SK-N-SH (cell line): ENCODE measurements at regions not wholly inside any gene's neighbourhood (a gene's known extent, or its start where the extent isn't known, plus 50 kb on each side); places are given as distances from the start of the nearest gene placed in this dataset.

Source experiments
- CTCF ChIA-PET: fragments of 300-600, 350-600 bp; formaldehyde crosslinking; extraction: SDS; loops from one replicate; lab custom pipeline; 2021; lab: Yijun Ruan, JAX
- POLR2A ChIA-PET: fragments of 350-600 bp; sonication (Branson Sonifier 250); formaldehyde crosslinking; extraction: SDS; loops from one replicate; lab custom pipeline; 2020; ENCODE audit warnings: antibody characterized with exemption, inconsistent platforms; lab: Yijun Ruan, JAX
- DNase-seq: peaks from one replicate; pipeline ENCODE4 v3.0.0; 2012
- H2AFZ ChIP-seq: fragments of 200-600 bp; sonication (generic); 2 replicates; pipeline ENCODE4 v1.8.1; 2016; ENCODE audit warnings: antibody characterized with exemption, mild to moderate bottlenecking, low read depth
- H3F3A ChIP-seq: fragments of 200-600 bp; sonication (generic); replicated peaks from 2 replicates; pipeline ENCODE3; 2016; ENCODE audit warnings: antibody characterized with exemption, mild to moderate bottlenecking; ENCODE audit not compliant: insufficient read depth
- H3K27ac ChIP-seq, 2 experiments: fragments of 200-500 bp in 1 of 2; fragments of 200-600 bp in 1 of 2; sonication (Bioruptor generic) in 1 of 2; sonication (generic), shearing (Covaris generic) in 1 of 2; 2 replicates each; pipeline versions ENCODE4 v1.5.1 to v1.6.1; 2014 to 2016; ENCODE audit warnings: low read depth in 2 of 2, inconsistent platforms in 1 of 2, low read length in 1 of 2, mild to moderate bottlenecking in 1 of 2, mixed read lengths in 1 of 2
- H3K27me3 ChIP-seq: fragments of 200-600 bp; sonication (generic), shearing (Covaris generic); 2 replicates; pipeline ENCODE4 v1.6.1; 2016; ENCODE audit warnings: mixed run types; ENCODE audit not compliant: insufficient read depth
- H3K36me3 ChIP-seq, 2 experiments: fragments of 200-500 bp in 1 of 2; fragments of 200-600 bp in 1 of 2; sonication (Bioruptor generic) in 1 of 2; sonication (generic) in 1 of 2; replicated peaks in 1 of 2; 2 replicates each; pipeline versions ENCODE3 to v1.5.1; 2014 to 2016; ENCODE audit warnings: low read length in 1 of 2, mild to moderate bottlenecking in 1 of 2; ENCODE audit not compliant: insufficient read depth in 2 of 2, control insufficient read depth in 1 of 2
- H3K4me1 ChIP-seq, 2 experiments: fragments of 200-500 bp in 1 of 2; fragments of 200-600 bp in 1 of 2; sonication (Bioruptor generic) in 1 of 2; sonication (generic), shearing (Covaris generic) in 1 of 2; 2 replicates each; pipeline versions ENCODE4 v1.5.1 to v1.6.1; 2014 to 2016; ENCODE audit warnings: low read depth in 1 of 2, low read length in 1 of 2, mixed run types in 1 of 2; ENCODE audit not compliant: insufficient read depth in 2 of 2, control insufficient read depth in 1 of 2
- H3K4me2 ChIP-seq: fragments of 200-600 bp; sonication (generic), shearing (Covaris generic); 2 replicates; pipeline ENCODE4 v1.6.1; 2017; ENCODE audit warnings: mixed run types
- H3K4me3 ChIP-seq, 2 experiments: fragments of 200-500 bp in 1 of 2; fragments of 200-600 bp in 1 of 2; sonication (Bioruptor generic) in 1 of 2; sonication (generic), shearing (Covaris generic) in 1 of 2; 2 replicates each; pipeline versions ENCODE4 v1.5.1 to v1.8.1; 2014 to 2016; ENCODE audit warnings: low read depth in 2 of 2, inconsistent platforms in 1 of 2, low read length in 1 of 2, mild to moderate bottlenecking in 1 of 2, mixed read lengths in 1 of 2, moderate library complexity in 1 of 2
- H3K79me2 ChIP-seq: fragments of 200-600 bp; sonication (generic); 2 replicates; pipeline ENCODE4 v1.8.1; 2017; ENCODE audit warnings: mild to moderate bottlenecking; ENCODE audit not compliant: insufficient read depth
- H3K9ac ChIP-seq: fragments of 200-600 bp; sonication (generic); 2 replicates; pipeline ENCODE4 v1.6.1; 2017; ENCODE audit warnings: mixed run types
- H3K9me2 ChIP-seq: fragments of 200-600 bp; sonication (generic); 2 replicates; pipeline ENCODE4 v1.6.1; 2017; ENCODE audit warnings: mixed run types
- H3K9me3 ChIP-seq: fragments of 200-600 bp; sonication (generic); 2 replicates; pipeline ENCODE4 v1.6.1; 2017; ENCODE audit warnings: mixed run types, mild to moderate bottlenecking, moderate library complexity
- H4K20me1 ChIP-seq: fragments of 200-600 bp; sonication (generic); 2 replicates; pipeline ENCODE4 v1.6.1; 2017; ENCODE audit warnings: mild to moderate bottlenecking, mixed run types; ENCODE audit not compliant: insufficient read depth
- ELF1 ChIP-seq: IDR thresholded peaks from 2 replicates; pipeline ENCODE4 v1.4.0; 2012
- EP300 ChIP-seq, 2 experiments: IDR thresholded peaks; 2 replicates each; pipeline versions ENCODE4 v1.4.0 to v1.6.1; 2012; ENCODE audit warnings: borderline replicate concordance in 1 of 2, low read depth in 1 of 2, low read length in 1 of 2
- EZH2phosphoT487 ChIP-seq: fragments of 200-600 bp; sonication (generic); IDR thresholded peaks from 2 replicates; pipeline ENCODE4 v1.6.1; 2017; ENCODE audit warnings: low read depth, mixed run types, mild to moderate bottlenecking, antibody characterized with exemption, moderate library complexity, borderline replicate concordance
- FOSL2 ChIP-seq: IDR thresholded peaks from 2 replicates; pipeline ENCODE4 v1.4.0; 2012; ENCODE audit warnings: low read depth, mild to moderate bottlenecking, moderate library complexity, borderline replicate concordance
- GABPA ChIP-seq: IDR thresholded peaks from 2 replicates; pipeline ENCODE4 v1.4.0; 2012; ENCODE audit warnings: low read depth, mild to moderate bottlenecking
- GATA2 ChIP-seq: sonication (generic); formaldehyde crosslinking; IDR thresholded peaks from 2 replicates; pipeline ENCODE4 v1.5.0; 2020; ENCODE audit warnings: mild to moderate bottlenecking, missing genetic modification reagents
- JUND ChIP-seq: IDR thresholded peaks from 2 replicates; pipeline ENCODE4 v1.4.0; 2012
- MEF2A ChIP-seq: IDR thresholded peaks from 2 replicates; pipeline ENCODE4 v1.4.0; 2012; ENCODE audit warnings: low read depth, borderline replicate concordance
- MXI1 ChIP-seq: IDR thresholded peaks from 2 replicates; pipeline ENCODE4 v1.6.1; 2012; ENCODE audit warnings: mild to moderate bottlenecking, low read depth, low read length, improper control_type of control experiment
- NFIC ChIP-seq: IDR thresholded peaks from 2 replicates; pipeline ENCODE4 v1.4.0; 2012; ENCODE audit warnings: borderline replicate concordance
- NRF1 ChIP-seq: IDR thresholded peaks from 2 replicates; pipeline ENCODE4 v1.6.1; 2012; ENCODE audit warnings: low read depth, mild to moderate bottlenecking, low read length
- POLR2AphosphoS5 ChIP-seq: IDR thresholded peaks from 2 replicates; pipeline ENCODE4 v1.6.1; 2012; ENCODE audit warnings: low read depth, low read length
- RFX5 ChIP-seq: IDR thresholded peaks from 2 replicates; pipeline ENCODE4 v1.6.1; 2012; ENCODE audit warnings: mild to moderate bottlenecking, improper control_type of control experiment, low read length
- RXRA ChIP-seq: IDR thresholded peaks from 2 replicates; pipeline ENCODE4 v1.4.0; 2012; ENCODE audit warnings: low read depth, mild to moderate bottlenecking, borderline replicate concordance
- TAF1 ChIP-seq: IDR thresholded peaks from 2 replicates; pipeline ENCODE4 v1.6.1; 2012; ENCODE audit warnings: low read depth, mild to moderate bottlenecking, low read length, moderate library complexity, borderline replicate concordance
- TEAD4 ChIP-seq: IDR thresholded peaks from 2 replicates; pipeline ENCODE4 v1.4.0; 2012; ENCODE audit warnings: mild to moderate bottlenecking, borderline replicate concordance; ENCODE audit not compliant: insufficient read depth
- WGBS: methylation state at CpG from one replicate; pipeline ENCODE4 v1.1.6; 2017; ENCODE audit warnings: low lambda C conversion rate; 5-methylcytosine and 5-hydroxymethylcytosine counted together
- TF ChIP-seq, protein P1 (sequence below): fragments of 200-600 bp; sonication (generic); IDR thresholded peaks from 2 replicates; pipeline ENCODE4 v1.6.1; 2017; ENCODE audit warnings: antibody characterized with exemption, mild to moderate bottlenecking, moderate library complexity
- TF ChIP-seq, protein P2 (sequence below): IDR thresholded peaks from 2 replicates; pipeline ENCODE4 v1.4.0; 2012; ENCODE audit warnings: low read depth
- TF ChIP-seq, protein P3 (sequence below): IDR thresholded peaks from 2 replicates; pipeline ENCODE4 v1.4.0; 2012; ENCODE audit warnings: low read depth, borderline replicate concordance
- TF ChIP-seq, protein P4 (sequence below): IDR thresholded peaks from 2 replicates; pipeline ENCODE4; 2012

DNA sequence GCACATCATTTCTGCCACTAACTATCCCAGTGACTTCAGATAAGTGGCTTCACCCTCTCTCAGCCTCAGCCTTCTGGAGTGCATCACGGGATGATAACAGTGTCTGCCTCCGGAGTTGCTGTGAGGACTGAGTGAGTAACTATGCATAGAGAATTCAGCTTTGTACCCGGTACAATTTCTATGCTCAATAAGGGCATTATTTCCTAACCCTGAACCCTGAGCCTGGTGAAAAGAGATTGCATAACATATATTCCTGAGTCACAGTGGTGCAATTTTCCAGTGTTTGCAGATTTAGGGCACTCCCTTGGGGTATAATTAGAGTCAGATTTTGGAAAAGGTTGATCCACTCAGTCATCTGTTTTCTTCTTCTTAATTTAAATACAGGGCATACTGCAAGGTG is 181.1 kb downstream of the PTPN11 start:
- Histone ChIP-seq H3K79me2 (no peaks in the 10 kb centered on the region), H3F3A (no peaks in the 10 kb centered on the region), H3K9me3 (no peaks in the 10 kb centered on the region), H3K9me2 (no peaks in the 10 kb centered on the region), H3K27ac (no peak overlapping the region), H3K4me1 (no peaks in the 10 kb centered on the region), H3K4me3 (no peak overlapping the region), H4K20me1 (no peaks in the 10 kb centered on the region), H3K27me3 (no peaks in the 10 kb centered on the region), H2AFZ (no peak overlapping the region), H3K9ac (no peak overlapping the region), H3K36me3 (no peaks in the 10 kb centered on the region), H3K4me2 (no peak overlapping the region)
- WGBS: 33% methylated on average over 3 of the region's 3 CpGs
- TF ChIP-seq POLR2AphosphoS5 (no peak), EZH2phosphoT487 (no peak), NRF1 (no peak)
- TF ChIP-seq, protein P1, sequence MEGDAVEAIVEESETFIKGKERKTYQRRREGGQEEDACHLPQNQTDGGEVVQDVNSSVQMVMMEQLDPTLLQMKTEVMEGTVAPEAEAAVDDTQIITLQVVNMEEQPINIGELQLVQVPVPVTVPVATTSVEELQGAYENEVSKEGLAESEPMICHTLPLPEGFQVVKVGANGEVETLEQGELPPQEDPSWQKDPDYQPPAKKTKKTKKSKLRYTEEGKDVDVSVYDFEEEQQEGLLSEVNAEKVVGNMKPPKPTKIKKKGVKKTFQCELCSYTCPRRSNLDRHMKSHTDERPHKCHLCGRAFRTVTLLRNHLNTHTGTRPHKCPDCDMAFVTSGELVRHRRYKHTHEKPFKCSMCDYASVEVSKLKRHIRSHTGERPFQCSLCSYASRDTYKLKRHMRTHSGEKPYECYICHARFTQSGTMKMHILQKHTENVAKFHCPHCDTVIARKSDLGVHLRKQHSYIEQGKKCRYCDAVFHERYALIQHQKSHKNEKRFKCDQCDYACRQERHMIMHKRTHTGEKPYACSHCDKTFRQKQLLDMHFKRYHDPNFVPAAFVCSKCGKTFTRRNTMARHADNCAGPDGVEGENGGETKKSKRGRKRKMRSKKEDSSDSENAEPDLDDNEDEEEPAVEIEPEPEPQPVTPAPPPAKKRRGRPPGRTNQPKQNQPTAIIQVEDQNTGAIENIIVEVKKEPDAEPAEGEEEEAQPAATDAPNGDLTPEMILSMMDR: no peak
- CTCF ChIA-PET: no interaction called here
- POLR2A ChIA-PET: no interaction called here
- no peak for DNase-seq

DNA sequence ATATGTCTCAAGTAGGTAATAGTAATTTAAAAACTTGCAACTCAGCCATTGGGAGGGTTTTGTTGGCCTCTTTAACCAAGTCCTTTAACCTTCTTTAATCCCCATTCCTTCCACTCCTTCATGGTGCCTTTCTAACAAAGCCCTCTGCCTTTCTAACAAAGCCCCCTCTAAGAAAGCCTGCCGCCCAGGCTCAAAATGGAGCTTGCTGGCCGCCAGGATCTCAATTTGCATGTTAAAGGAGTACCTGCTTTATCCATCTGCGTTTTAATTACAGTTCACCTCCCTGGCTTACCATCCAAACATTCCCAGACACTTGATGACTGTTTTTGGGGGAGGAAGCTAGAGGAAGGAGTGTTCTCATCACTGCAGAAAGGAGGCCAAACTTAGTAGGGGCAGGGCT is 183.4 kb downstream of the PTPN11 start:
- no peak overlapping the region for H3K4me2 ChIP-seq
- no peaks in the 10 kb centered on the region for H3F3A ChIP-seq
- CTCF ChIA-PET: no interaction called here
- no peak overlapping the region for H2AFZ ChIP-seq
- no peak overlapping the region for H3K4me3 ChIP-seq
- no peak for DNase-seq
- no peaks in the 10 kb centered on the region for H3K4me1 ChIP-seq
- H3K79me2 ChIP-seq: no peaks in the 10 kb centered on the region
- no peaks in the 10 kb centered on the region for H3K27me3 ChIP-seq
- H3K36me3 ChIP-seq: no peaks in the 10 kb centered on the region
- no peak overlapping the region for H3K9ac ChIP-seq
- POLR2A ChIA-PET: no interaction called here
- no peaks in the 10 kb centered on the region for H3K9me3 ChIP-seq
- no peak for TF ChIP-seq EZH2phosphoT487
- TF ChIP-seq EP300 (IDR thresholded peaks at IDR 0.05; ENCODE audit: borderline replicate concordance in 1 of 2, low read depth in 1 of 2, low read length in 1 of 2): no peak
- TF ChIP-seq, protein P2, sequence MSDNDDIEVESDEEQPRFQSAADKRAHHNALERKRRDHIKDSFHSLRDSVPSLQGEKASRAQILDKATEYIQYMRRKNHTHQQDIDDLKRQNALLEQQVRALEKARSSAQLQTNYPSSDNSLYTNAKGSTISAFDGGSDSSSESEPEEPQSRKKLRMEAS: no peak
- TF ChIP-seq GATA2 (CRISPR knock-in tag): no peak
- no peak for TF ChIP-seq GABPA
- TF ChIP-seq, protein P1: no peak
- TF ChIP-seq NFIC: no peak
- TF ChIP-seq, protein P3, sequence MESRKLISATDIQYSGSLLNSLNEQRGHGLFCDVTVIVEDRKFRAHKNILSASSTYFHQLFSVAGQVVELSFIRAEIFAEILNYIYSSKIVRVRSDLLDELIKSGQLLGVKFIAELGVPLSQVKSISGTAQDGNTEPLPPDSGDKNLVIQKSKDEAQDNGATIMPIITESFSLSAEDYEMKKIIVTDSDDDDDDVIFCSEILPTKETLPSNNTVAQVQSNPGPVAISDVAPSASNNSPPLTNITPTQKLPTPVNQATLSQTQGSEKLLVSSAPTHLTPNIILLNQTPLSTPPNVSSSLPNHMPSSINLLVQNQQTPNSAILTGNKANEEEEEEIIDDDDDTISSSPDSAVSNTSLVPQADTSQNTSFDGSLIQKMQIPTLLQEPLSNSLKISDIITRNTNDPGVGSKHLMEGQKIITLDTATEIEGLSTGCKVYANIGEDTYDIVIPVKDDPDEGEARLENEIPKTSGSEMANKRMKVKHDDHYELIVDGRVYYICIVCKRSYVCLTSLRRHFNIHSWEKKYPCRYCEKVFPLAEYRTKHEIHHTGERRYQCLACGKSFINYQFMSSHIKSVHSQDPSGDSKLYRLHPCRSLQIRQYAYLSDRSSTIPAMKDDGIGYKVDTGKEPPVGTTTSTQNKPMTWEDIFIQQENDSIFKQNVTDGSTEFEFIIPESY: no peak
- TF ChIP-seq TEAD4: no peak
- TF ChIP-seq RXRA: no peak
- TF ChIP-seq MEF2A: no peak
- no peak for TF ChIP-seq ELF1
- TF ChIP-seq, protein P4, sequence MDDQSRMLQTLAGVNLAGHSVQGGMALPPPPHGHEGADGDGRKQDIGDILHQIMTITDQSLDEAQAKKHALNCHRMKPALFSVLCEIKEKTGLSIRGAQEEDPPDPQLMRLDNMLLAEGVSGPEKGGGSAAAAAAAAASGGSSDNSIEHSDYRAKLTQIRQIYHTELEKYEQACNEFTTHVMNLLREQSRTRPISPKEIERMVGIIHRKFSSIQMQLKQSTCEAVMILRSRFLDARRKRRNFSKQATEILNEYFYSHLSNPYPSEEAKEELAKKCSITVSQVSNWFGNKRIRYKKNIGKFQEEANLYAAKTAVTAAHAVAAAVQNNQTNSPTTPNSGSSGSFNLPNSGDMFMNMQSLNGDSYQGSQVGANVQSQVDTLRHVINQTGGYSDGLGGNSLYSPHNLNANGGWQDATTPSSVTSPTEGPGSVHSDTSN: no peak
- TF ChIP-seq RFX5: no peak
- no peak for TF ChIP-seq MXI1
- TF ChIP-seq FOSL2: no peak
- TF ChIP-seq JUND: no peak
- no peak for TF ChIP-seq TAF1
- no peak overlapping the region for H3K27ac ChIP-seq
- no peaks in the 10 kb centered on the region for H3K9me2 ChIP-seq
- 8% methylated on average over 3 of the region's 3 CpGs for WGBS
- no peaks in the 10 kb centered on the region for H4K20me1 ChIP-seq
